HepG2 (cell line): ENCODE measurements at regions not wholly inside any gene's neighbourhood (a gene's known extent, or its start where the extent isn't known, plus 50 kb on each side); places are given as distances from the start of the nearest gene placed in this dataset.

Experiments
- YY1 ChIP-seq: IDR thresholded peaks from 2 replicates; pipeline ENCODE4 v1.6.1; 2011; ENCODE audit warnings: low read length, low read depth, moderate library complexity, mild to moderate bottlenecking; ENCODE audit not compliant: insufficient read depth, insufficient replicate concordance
- small RNA-seq, 3 experiments: library from RNA; depleted of rRNA; stranded (forward); fragments of <200 nt; gene quantifications; one replicate each; pipeline ENCODE3, GENCODE V24; 2012; ENCODE audit warnings: low read depth in 2 of 3, low replicate concordance in 1 of 3; ENCODE audit not compliant: insufficient read length in 3 of 3, insufficient read depth in 2 of 3

GRCh38 chr5:57124014-57124413 is 49.8 kb upstream of the GPBP1 start (continued):
- no peak for TF ChIP-seq YY1

Small RNAs in the stretch of these regions (small RNA-seq; reads per million reads assigned to genes)
- 0 reads per million in 3 experiments for gene AC034244.1
